K562 (cell line): ENCODE measurements at regions not wholly inside any gene's neighbourhood (a gene's known extent, or its start where the extent isn't known, plus 50 kb on each side); places are given as distances from the start of the nearest gene placed in this dataset.

Experiments
- CTCF ChIP-seq, 3 experiments: IDR thresholded peaks in 2 of 3; conservative IDR thresholded peaks in 1 of 3; 2 replicates each; pipeline ENCODE4 v1.5.1; 2011 to 2012; ENCODE audit warnings: low read length in 3 of 3, mild to moderate bottlenecking in 3 of 3, control low read depth in 2 of 3, improper control_type of control experiment in 1 of 3, inconsistent platforms in 1 of 3, low read depth in 1 of 3, mixed read lengths in 1 of 3, moderate library complexity in 1 of 3; ENCODE audit not compliant: insufficient read depth in 2 of 3
- ELF1 ChIP-seq: fragments of 200-800 bp; sonication (Bioruptor generic); IDR thresholded peaks from 2 replicates; pipeline ENCODE4 v1.6.1; 2016; ENCODE audit warnings: missing genetic modification characterization, missing compliant biosample characterization
- HNRNPLL ChIP-seq: fragments of 200-400 bp; formaldehyde crosslinking; IDR thresholded peaks from 2 replicates; pipeline ENCODE4 v1.6.1; 2017; ENCODE audit warnings: low read length, low read depth, mild to moderate bottlenecking; ENCODE audit not compliant: poor library complexity, severe bottlenecking
- MAFF ChIP-seq: IDR thresholded peaks from 2 replicates; pipeline ENCODE4 v1.6.1; 2012; ENCODE audit warnings: low read length, improper control_type of control experiment
- STAT5B ChIP-seq: fragments of 250-450 bp; sonication (Bioruptor Pico); IDR thresholded peaks from 2 replicates; pipeline ENCODE4 v1.8.0; 2021; ENCODE audit warnings: mild to moderate bottlenecking, inconsistent platforms
- TF ChIP-seq, protein P1 (sequence below): sonication (generic); formaldehyde crosslinking; IDR thresholded peaks from 2 replicates; pipeline ENCODE4 v1.5.0; 2020; ENCODE audit warnings: missing genetic modification reagents

GRCh38 chr2:21250673-21251072 lies 126.9 kb downstream of the TDRD15 start:
- no peak for TF ChIP-seq MAFF
- no peak for TF ChIP-seq HNRNPLL
- no peak for TF ChIP-seq ELF1 (tag)
- TF ChIP-seq, protein P1, sequence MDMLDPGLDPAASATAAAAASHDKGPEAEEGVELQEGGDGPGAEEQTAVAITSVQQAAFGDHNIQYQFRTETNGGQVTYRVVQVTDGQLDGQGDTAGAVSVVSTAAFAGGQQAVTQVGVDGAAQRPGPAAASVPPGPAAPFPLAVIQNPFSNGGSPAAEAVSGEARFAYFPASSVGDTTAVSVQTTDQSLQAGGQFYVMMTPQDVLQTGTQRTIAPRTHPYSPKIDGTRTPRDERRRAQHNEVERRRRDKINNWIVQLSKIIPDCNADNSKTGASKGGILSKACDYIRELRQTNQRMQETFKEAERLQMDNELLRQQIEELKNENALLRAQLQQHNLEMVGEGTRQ (CRISPR knock-in tag), result no peak
- TF ChIP-seq STAT5B, result no peak
- TF ChIP-seq CTCF (IDR thresholded peaks at IDR 0.05 in 2 of 3, conservative IDR thresholded peaks at IDR 0.05 in 1 of 3; ENCODE audit: insufficient read depth in 2 of 3, low read depth in 1 of 3, low read length in 3 of 3), result no peak
